Keratinocyte (primary cell): ENCODE measurements at regions not wholly inside any gene's neighbourhood (a gene's known extent, or its start where the extent isn't known, plus 50 kb on each side); places are given as distances from the start of the nearest gene placed in this dataset.

Experiments
- DNase-seq: peaks from one replicate; pipeline ENCODE4 v3.0.0-alpha.2; 2011; ENCODE audit warnings: low read depth, missing footprints, low spot score
- FAIRE-seq: peaks from 2 replicates; lab custom pipeline; 2011; peaks lifted over from hg19 to GRCh38; lab: Jason Lieb, UNC
- H2AFZ ChIP-seq: 2 replicates; pipeline ENCODE4 v1.6.0; 2012; ENCODE audit warnings: low read length, control low read depth, inconsistent platforms; ENCODE audit not compliant: control insufficient read depth
- H3K27ac ChIP-seq: 2 replicates; pipeline ENCODE4 v1.5.1; 2011; ENCODE audit warnings: low read length; ENCODE audit not compliant: control insufficient read depth, insufficient read depth
- H3K27me3 ChIP-seq: 3 replicates; pipeline ENCODE4 v1.6.0; 2011; ENCODE audit warnings: low read length; ENCODE audit not compliant: control insufficient read depth, insufficient read depth; ENCODE audit errors: extremely low read depth
- H3K36me3 ChIP-seq, 2 experiments: 2 replicates in 1 of 2; 3 replicates in 1 of 2; pipeline ENCODE4 v1.5.1; 2011; ENCODE audit warnings: low read length in 2 of 2, mild to moderate bottlenecking in 1 of 2; ENCODE audit not compliant: control insufficient read depth in 2 of 2, insufficient read depth in 2 of 2; ENCODE audit errors: extremely low read depth in 1 of 2
- H3K4me1 ChIP-seq: 3 replicates; pipeline ENCODE4 v1.5.1; 2011; ENCODE audit warnings: low read length; ENCODE audit not compliant: control insufficient read depth, insufficient read depth; ENCODE audit errors: extremely low read depth
- H3K4me2 ChIP-seq: 3 replicates; pipeline ENCODE4 v1.6.0; 2011; ENCODE audit warnings: low read depth, low read length; ENCODE audit not compliant: control insufficient read depth, insufficient read depth; ENCODE audit errors: extremely low read depth
- H3K4me3 ChIP-seq, 3 experiments: fragments of 200-600 bp in 1 of 3; sonication (generic) in 1 of 3; 2 replicates in 2 of 3; 3 replicates in 1 of 3; pipeline ENCODE4 v1.5.1; 2011 to 2016; ENCODE audit warnings: low read length in 3 of 3, mild to moderate bottlenecking in 3 of 3, control low read depth in 2 of 3, inconsistent platforms in 1 of 3, low read depth in 1 of 3, mixed read lengths in 1 of 3, mixed run types in 1 of 3, moderate library complexity in 1 of 3; ENCODE audit not compliant: control insufficient read depth in 2 of 3, insufficient read depth in 2 of 3; ENCODE audit errors: extremely low read depth in 1 of 3
- H3K79me2 ChIP-seq: 2 replicates; pipeline ENCODE4 v1.6.0; 2012; ENCODE audit warnings: low read length; ENCODE audit not compliant: control insufficient read depth, insufficient read depth
- H3K9ac ChIP-seq: 3 replicates; pipeline ENCODE4 v1.6.0; 2011; ENCODE audit warnings: low read length; ENCODE audit not compliant: control insufficient read depth, insufficient read depth; ENCODE audit errors: extremely low read depth
- H3K9me1 ChIP-seq: 3 replicates; pipeline ENCODE4 v1.6.0; 2011; ENCODE audit warnings: low read length; ENCODE audit not compliant: control insufficient read depth, insufficient read depth; ENCODE audit errors: extremely low read depth
- H3K9me3 ChIP-seq: 2 replicates; pipeline ENCODE4 v1.5.1; 2012; ENCODE audit warnings: low read depth, low read length; ENCODE audit not compliant: control insufficient read depth
- H4K20me1 ChIP-seq: 3 replicates; pipeline ENCODE4 v1.6.0; 2011; ENCODE audit warnings: low read length; ENCODE audit not compliant: control insufficient read depth, insufficient read depth; ENCODE audit errors: extremely low read depth
- EZH2 ChIP-seq: IDR thresholded peaks from one replicate; pipeline ENCODE4 v1.6.1; 2012; ENCODE audit warnings: inconsistent platforms, mild to moderate bottlenecking, low read length, moderate library complexity
- dilution Hi-C: fragments of 300-500 bp; cut with MboI; formaldehyde crosslinking; loops from one replicate; pipeline ENCODE4 v1.7.0; 2020; ENCODE audit warnings: low sequenced_read_pairs; ENCODE audit not compliant: extremely low pct_ligation_motif_present
- TF ChIP-seq, protein P1 (sequence below), 3 experiments: IDR thresholded peaks in 1 of 3; conservative IDR thresholded peaks in 1 of 3; optimal IDR thresholded peaks in 1 of 3; 2 replicates in 2 of 3; 3 replicates in 1 of 3; pipeline versions ENCODE3 to v1.5.1; 2011; ENCODE audit warnings: low read length in 3 of 3, mild to moderate bottlenecking in 3 of 3, moderate library complexity in 2 of 3, control low read depth in 1 of 3, inconsistent platforms in 1 of 3; ENCODE audit not compliant: insufficient read depth in 2 of 3; ENCODE audit errors: extremely low read depth in 1 of 3

- Histone ChIP-seq H3K4me1 (no peaks in the 10 kb centered on the region), H3K79me2 (no peaks in the 10 kb centered on the region), H3K9ac (no peak overlapping the region), H3K9me3 (no peaks in the 10 kb centered on the region), H4K20me1 (no peaks in the 10 kb centered on the region), H3K27ac (no peak overlapping the region), H3K4me2 (no peak overlapping the region), H3K27me3 (peaks cover 37% of the 10 kb centered on the region), H3K9me1 (no peaks in the 10 kb centered on the region), H3K4me3 (no peak overlapping the region), H3K36me3 (no peaks in the 10 kb centered on the region), H2AFZ (no peak overlapping the region)
- no peak for DNase-seq
- TF ChIP-seq EZH2: no peak
- TF ChIP-seq, protein P1, sequence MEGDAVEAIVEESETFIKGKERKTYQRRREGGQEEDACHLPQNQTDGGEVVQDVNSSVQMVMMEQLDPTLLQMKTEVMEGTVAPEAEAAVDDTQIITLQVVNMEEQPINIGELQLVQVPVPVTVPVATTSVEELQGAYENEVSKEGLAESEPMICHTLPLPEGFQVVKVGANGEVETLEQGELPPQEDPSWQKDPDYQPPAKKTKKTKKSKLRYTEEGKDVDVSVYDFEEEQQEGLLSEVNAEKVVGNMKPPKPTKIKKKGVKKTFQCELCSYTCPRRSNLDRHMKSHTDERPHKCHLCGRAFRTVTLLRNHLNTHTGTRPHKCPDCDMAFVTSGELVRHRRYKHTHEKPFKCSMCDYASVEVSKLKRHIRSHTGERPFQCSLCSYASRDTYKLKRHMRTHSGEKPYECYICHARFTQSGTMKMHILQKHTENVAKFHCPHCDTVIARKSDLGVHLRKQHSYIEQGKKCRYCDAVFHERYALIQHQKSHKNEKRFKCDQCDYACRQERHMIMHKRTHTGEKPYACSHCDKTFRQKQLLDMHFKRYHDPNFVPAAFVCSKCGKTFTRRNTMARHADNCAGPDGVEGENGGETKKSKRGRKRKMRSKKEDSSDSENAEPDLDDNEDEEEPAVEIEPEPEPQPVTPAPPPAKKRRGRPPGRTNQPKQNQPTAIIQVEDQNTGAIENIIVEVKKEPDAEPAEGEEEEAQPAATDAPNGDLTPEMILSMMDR (optimal IDR thresholded peaks at IDR 0.05 in 1 of 3, IDR thresholded peaks at IDR 0.05 in 1 of 3, conservative IDR thresholded peaks at IDR 0.05 in 1 of 3; ENCODE audit: extremely low read depth in 1 of 3, insufficient read depth in 2 of 3, low read length in 3 of 3): no peak
- no peak for FAIRE-seq
- dilution Hi-C loops: no loop called here
Measured at GRCh38 chr11:120007144-120007543, 130.8 kb downstream of the TRIM29 start.

GRCh38 chr11:120004723-120005122 is 133.2 kb downstream of the TRIM29 start:
- Histone ChIP-seq H3K9me1 (no peaks in the 10 kb centered on the region), H4K20me1 (no peaks in the 10 kb centered on the region), H2AFZ (no peak overlapping the region), H3K9me3 (no peaks in the 10 kb centered on the region), H3K27me3 (peaks cover 34% of the 10 kb centered on the region), H3K9ac (no peak overlapping the region), H3K4me2 (no peak overlapping the region), H3K79me2 (no peaks in the 10 kb centered on the region), H3K27ac (no peak overlapping the region), H3K4me1 (no peaks in the 10 kb centered on the region), H3K36me3 (no peaks in the 10 kb centered on the region), H3K4me3 (no peak overlapping the region)
- TF ChIP-seq, protein P1 (optimal IDR thresholded peaks at IDR 0.05 in 1 of 3, IDR thresholded peaks at IDR 0.05 in 1 of 3, conservative IDR thresholded peaks at IDR 0.05 in 1 of 3; ENCODE audit: extremely low read depth in 1 of 3, insufficient read depth in 2 of 3, low read length in 3 of 3): no peak
- TF ChIP-seq EZH2: no peak
- dilution Hi-C loops: no loop called here
- no peak for FAIRE-seq
- no peak for DNase-seq
